IMR-90 (cell line): ENCODE measurements at regions not wholly inside any gene's neighbourhood (a gene's known extent, or its start where the extent isn't known, plus 50 kb on each side); places are given as distances from the start of the nearest gene placed in this dataset.

ENCODE experiments used
- ATAC-seq: fragments of 200-7000 bp; cut with Tn5 transposase; 2 replicates; pipeline ENCODE4 v1.9.1; 2020; ENCODE audit warnings: low read depth, mild to moderate bottlenecking, moderate library complexity
- BruUV-seq: library from RNA; stranded (reverse); fragments of 400-500 nt; replicated peaks from 2 replicates; lab custom pipeline; 2021; lab: Mats Ljungman, UMichigan
- CTCF ChIA-PET: fragments of 300-600 bp; formaldehyde crosslinking; extraction: SDS; loops from one replicate; lab custom pipeline; 2021; ENCODE audit warnings: antibody characterized with exemption; lab: Yijun Ruan, JAX
- POLR2A ChIA-PET: fragments of 300-600 bp; sonication (Branson Sonifier 250); formaldehyde crosslinking; loops from one replicate; lab custom pipeline; 2022; ENCODE audit warnings: antibody characterized with exemption; ENCODE audit not compliant: unreplicated experiment; lab: Charles Lee
- DNase-seq: peaks from one replicate; pipeline ENCODE4 v3.0.0; 2013
- H2AFZ ChIP-seq: replicated peaks from 2 replicates; pipeline ENCODE3; 2013; ENCODE audit warnings: low read length, mild to moderate bottlenecking; ENCODE audit not compliant: poor library complexity
- H2AK5ac ChIP-seq: 2 replicates; pipeline ENCODE4 v1.6.1; 2013; ENCODE audit warnings: low read depth, low read length, inconsistent platforms
- H2AK9ac ChIP-seq: replicated peaks from 2 replicates; pipeline ENCODE3; 2013; ENCODE audit warnings: mild to moderate bottlenecking, low read depth, low read length, moderate library complexity; ENCODE audit not compliant: poor library complexity
- H2BK120ac ChIP-seq: 2 replicates; pipeline ENCODE4 v1.6.1; 2013; ENCODE audit warnings: low read depth, low read length, inconsistent platforms
- H2BK15ac ChIP-seq: 3 replicates; pipeline ENCODE4 v1.6.1; 2013; ENCODE audit warnings: low read depth, low read length, inconsistent platforms
- H2BK20ac ChIP-seq: 2 replicates; pipeline ENCODE4 v1.6.1; 2013; ENCODE audit warnings: low read depth, mild to moderate bottlenecking, inconsistent platforms, low read length, moderate library complexity
- H2BK5ac ChIP-seq: 2 replicates; pipeline ENCODE4 v1.6.1; 2013; ENCODE audit warnings: mild to moderate bottlenecking, low read depth, low read length, inconsistent platforms; ENCODE audit not compliant: poor library complexity, severe bottlenecking
- H3K14ac ChIP-seq: replicated peaks from 2 replicates; pipeline ENCODE4 v1.6.1; 2013; ENCODE audit warnings: low read depth, low read length, inconsistent platforms
- H3K18ac ChIP-seq: 2 replicates; pipeline ENCODE4 v1.6.1; 2013; ENCODE audit warnings: low read depth, low read length, control low read depth
- H3K23ac ChIP-seq: 2 replicates; pipeline ENCODE4 v1.6.1; 2013; ENCODE audit warnings: low read depth, low read length, inconsistent platforms
- H3K27ac ChIP-seq: 2 replicates; pipeline ENCODE4 v1.5.1; 2013; ENCODE audit warnings: mild to moderate bottlenecking, control low read depth, low read length; ENCODE audit not compliant: insufficient read depth
- H3K27me3 ChIP-seq: 2 replicates; pipeline ENCODE4 v1.6.1; 2013; ENCODE audit warnings: low read length; ENCODE audit not compliant: control insufficient read depth, insufficient read depth
- H3K36me3 ChIP-seq: 2 replicates; pipeline ENCODE4 v1.6.1; 2013; ENCODE audit warnings: low read length, mixed read lengths; ENCODE audit not compliant: control insufficient read depth, insufficient read depth
- H3K4ac ChIP-seq: 2 replicates; pipeline ENCODE4 v1.6.1; 2013; ENCODE audit warnings: low read depth, low read length, inconsistent platforms
- H3K4me1 ChIP-seq: 2 replicates; pipeline ENCODE4 v1.6.1; 2013; ENCODE audit warnings: low read length, mixed read lengths; ENCODE audit not compliant: control insufficient read depth, insufficient read depth
- H3K4me2 ChIP-seq: 2 replicates; pipeline ENCODE4 v1.6.1; 2013; ENCODE audit warnings: low read depth, mild to moderate bottlenecking, control low read depth, low read length, moderate library complexity
- H3K4me3 ChIP-seq: 2 replicates; pipeline ENCODE4 v1.5.1; 2013; ENCODE audit warnings: low read depth, mild to moderate bottlenecking, control low read depth, low read length, moderate library complexity; ENCODE audit not compliant: insufficient read depth
- H3K56ac ChIP-seq: 2 replicates; pipeline ENCODE4 v1.6.1; 2013; ENCODE audit warnings: low read length, inconsistent platforms; ENCODE audit not compliant: insufficient read depth; ENCODE audit errors: extremely low read depth
- H3K79me1 ChIP-seq, 2 experiments: 2 replicates each; pipeline ENCODE4 v1.6.1; 2013; ENCODE audit warnings: low read length in 2 of 2, inconsistent platforms in 1 of 2, low read depth in 1 of 2
- H3K9ac ChIP-seq: 2 replicates; pipeline ENCODE4 v1.6.1; 2013; ENCODE audit warnings: low read depth, low read length, control low read depth
- H3K9me1 ChIP-seq: 2 replicates; pipeline ENCODE4 v1.6.1; 2013; ENCODE audit warnings: low read length, inconsistent platforms; ENCODE audit not compliant: insufficient read depth
- H3K9me3 ChIP-seq: 2 replicates; pipeline ENCODE4 v1.6.1; 2013; ENCODE audit warnings: low read length; ENCODE audit not compliant: control insufficient read depth, insufficient read depth
- H4K20me1 ChIP-seq: 2 replicates; pipeline ENCODE4 v1.6.1; 2013; ENCODE audit warnings: low read length, inconsistent platforms; ENCODE audit not compliant: insufficient read depth
- H4K5ac ChIP-seq: 2 replicates; pipeline ENCODE4 v1.6.1; 2013; ENCODE audit warnings: mild to moderate bottlenecking, low read depth, low read length, control low read depth
- H4K8ac ChIP-seq, 2 experiments: 2 replicates each; pipeline ENCODE4 v1.6.1; 2013; ENCODE audit warnings: low read depth in 2 of 2, low read length in 2 of 2, control low read depth in 1 of 2, inconsistent platforms in 1 of 2
- H4K91ac ChIP-seq: 2 replicates; pipeline ENCODE4 v1.6.1; 2013; ENCODE audit warnings: low read depth, low read length, inconsistent platforms; ENCODE audit not compliant: insufficient read depth
- BHLHE40 ChIP-seq: fragments of 150-350 bp; IDR thresholded peaks from 2 replicates; pipeline ENCODE4 v1.6.1; 2016; ENCODE audit warnings: mild to moderate bottlenecking, low read depth, low read length
- CEBPB ChIP-seq: IDR thresholded peaks from 2 replicates; pipeline ENCODE4 v1.6.1; 2012; ENCODE audit warnings: low read depth, low read length, improper control_type of control experiment
- CHD1 ChIP-seq: IDR thresholded peaks from 2 replicates; pipeline ENCODE4 v1.6.1; 2012; ENCODE audit warnings: low read depth, low read length, improper control_type of control experiment
- CTCF ChIP-seq: conservative IDR thresholded peaks from 2 replicates; pipeline ENCODE4 v1.5.1; 2012; ENCODE audit warnings: mild to moderate bottlenecking, low read depth, low read length, improper control_type of control experiment
- ELK1 ChIP-seq: fragments of 150-350 bp; IDR thresholded peaks from 2 replicates; pipeline ENCODE4 v1.6.1; 2016; ENCODE audit warnings: low read depth, mild to moderate bottlenecking, low read length, moderate library complexity, borderline replicate concordance
- FOS ChIP-seq: fragments of 150-350 bp; IDR thresholded peaks from 2 replicates; pipeline ENCODE4 v1.6.1; 2016; ENCODE audit warnings: low read depth, low read length
- MAFK ChIP-seq: IDR thresholded peaks from 2 replicates; pipeline ENCODE4 v1.6.1; 2012; ENCODE audit warnings: low read depth, low read length, improper control_type of control experiment
- MAZ ChIP-seq: IDR thresholded peaks from 2 replicates; pipeline ENCODE4 v1.6.1; 2012; ENCODE audit warnings: low read depth, mild to moderate bottlenecking, low read length, improper control_type of control experiment, moderate library complexity, borderline replicate concordance
- MXI1 ChIP-seq: IDR thresholded peaks from 2 replicates; pipeline ENCODE4 v1.6.1; 2012; ENCODE audit warnings: low read depth, mild to moderate bottlenecking, low read length, moderate library complexity, borderline replicate concordance
- NFE2L2 ChIP-seq: fragments of 150-350 bp; IDR thresholded peaks from 2 replicates; pipeline ENCODE4 v1.6.1; 2016; ENCODE audit warnings: low read depth, mild to moderate bottlenecking, low read length
- POLR2A ChIP-seq: IDR thresholded peaks from 2 replicates; pipeline ENCODE4 v1.6.1; 2012; ENCODE audit warnings: mild to moderate bottlenecking, low read depth, low read length
- RAD21 ChIP-seq: IDR thresholded peaks from 2 replicates; pipeline ENCODE4 v1.6.1; 2012; ENCODE audit warnings: low read length, improper control_type of control experiment
- RCOR1 ChIP-seq: IDR thresholded peaks from 2 replicates; pipeline ENCODE4 v1.6.1; 2012; ENCODE audit warnings: mild to moderate bottlenecking, low read length, improper control_type of control experiment; ENCODE audit not compliant: insufficient replicate concordance
- RFX5 ChIP-seq: IDR thresholded peaks from 2 replicates; pipeline ENCODE4 v1.8.0; 2012; ENCODE audit warnings: low read depth, mild to moderate bottlenecking, low read length, moderate library complexity
- SMC3 ChIP-seq: fragments of 150-350 bp; IDR thresholded peaks from 2 replicates; pipeline ENCODE4 v1.6.1; 2016; ENCODE audit warnings: low read depth, mild to moderate bottlenecking, antibody characterized with exemption, low read length, moderate library complexity
- USF2 ChIP-seq: fragments of 150-350 bp; IDR thresholded peaks from 2 replicates; pipeline ENCODE4 v1.6.1; 2017; ENCODE audit warnings: mild to moderate bottlenecking, antibody characterized with exemption, low read length, low read depth
- WGBS, 2 experiments: methylation state at CpG; one replicate each; pipeline versions ENCODE4 v1.1.5 to v1.1.7; 2013; ENCODE audit warnings: missing lambda C conversion rate in 2 of 2; ENCODE audit not compliant: insufficient read length in 1 of 2; ENCODE audit errors: extremely low coverage in 2 of 2; 5-methylcytosine and 5-hydroxymethylcytosine counted together
- dilution Hi-C: fragments of 300-500 bp; cut with HindIII; formaldehyde crosslinking; loops from one replicate; pipeline ENCODE4 v1.14.3; 2018; ENCODE audit warnings: low sequenced_read_pairs; ENCODE audit not compliant: unreplicated experiment
- in situ Hi-C: fragments of 300-500 bp; cut with MboI; formaldehyde crosslinking; loops from 3 replicates; pipeline ENCODE4 v1.14.3; 2019; ENCODE audit warnings: low sequenced_read_pairs, inconsistent platforms, mixed read lengths
- intact Hi-C: fragments of 100-400 bp; cut with micrococcal nuclease; formaldehyde crosslinking; loops from 2 replicates; pipeline ENCODE4 v1.10.0; 2022

GRCh38 chr1:87404296-87404695 is 75.6 kb downstream of the LMO4 start:
- Histone ChIP-seq H3K9me3 (no peaks in the 10 kb centered on the region), H3K27me3 (no peaks in the 10 kb centered on the region), H3K36me3 (no peaks in the 10 kb centered on the region), H3K4ac (no peak overlapping the region), H3K4me3 (no peak overlapping the region), H2BK5ac (no peak overlapping the region), H2BK15ac (no peak overlapping the region), H3K27ac (no peak overlapping the region), H3K4me2 (no peak overlapping the region), H3K9ac (no peak overlapping the region), H4K20me1 (no peaks in the 10 kb centered on the region), H2AK5ac (no peak overlapping the region), H4K91ac (no peak overlapping the region), H3K14ac (no peak overlapping the region), H3K56ac (no peak overlapping the region), H3K9me1 (no peaks in the 10 kb centered on the region), H2AK9ac (no peak overlapping the region), H3K4me1 (no peaks in the 10 kb centered on the region), H2BK20ac (no peak overlapping the region), H4K5ac (no peak overlapping the region), H3K79me1 (no peaks in the 10 kb centered on the region), H2AFZ (no peak overlapping the region), H2BK120ac (no peak overlapping the region), H3K23ac (no peak overlapping the region), H4K8ac (no peak overlapping the region), H3K18ac (no peak overlapping the region)
- TF ChIP-seq MXI1 = no peak
- no peak for TF ChIP-seq FOS
- TF ChIP-seq ELK1 = no peak
- no peak for TF ChIP-seq MAZ
- TF ChIP-seq SMC3 = no peak
- TF ChIP-seq POLR2A = no peak
- TF ChIP-seq RAD21 = no peak
- TF ChIP-seq NFE2L2 = no peak
- TF ChIP-seq CHD1 = no peak
- TF ChIP-seq USF2 = no peak
- TF ChIP-seq BHLHE40 = no peak
- TF ChIP-seq RFX5 = no peak
- TF ChIP-seq MAFK = no peak
- no peak for TF ChIP-seq CTCF
- no peak for TF ChIP-seq CEBPB
- TF ChIP-seq RCOR1 = no peak
- intact Hi-C loops = no loop called here
- no peak for ATAC-seq
- ChIA-PET CTCF (no interaction called here), POLR2A (no interaction called here)
- DNase-seq = no peak
- WGBS, 2 experiments = no CpG with 5 or more reads among the region's 3 CpGs
- dilution Hi-C loops = no loop called here
- BruUV-seq = no TSS peak
- in situ Hi-C loops = no loop called here
